NT2/D1 (cell line): ENCODE measurements at regions not wholly inside any gene's neighbourhood (a gene's known extent, or its start where the extent isn't known, plus 50 kb on each side); places are given as distances from the start of the nearest gene placed in this dataset.

Experiments
- DNase-seq: peaks from one replicate; pipeline ENCODE4 v3.0.0-alpha.2; 2011; ENCODE audit warnings: low read depth, low spot score
- H3K27me3 ChIP-seq: 2 replicates; pipeline ENCODE4 v1.6.0; 2011; ENCODE audit warnings: mild to moderate bottlenecking; ENCODE audit not compliant: insufficient read length, insufficient read depth
- H3K36me3 ChIP-seq: 2 replicates; pipeline ENCODE4 v1.6.1; 2011; ENCODE audit warnings: mild to moderate bottlenecking, low read length, mixed read lengths; ENCODE audit not compliant: insufficient read depth, insufficient read length
- H3K4me1 ChIP-seq: 2 replicates; pipeline ENCODE4 v1.5.1; 2011; ENCODE audit not compliant: insufficient read depth, insufficient read length
- H3K4me3 ChIP-seq: 2 replicates; pipeline ENCODE4 v1.5.1; 2011; ENCODE audit warnings: low read depth; ENCODE audit not compliant: insufficient read length
- H3K9ac ChIP-seq: 2 replicates; pipeline ENCODE4 v1.6.0; 2011; ENCODE audit warnings: low read depth; ENCODE audit not compliant: insufficient read length
- H3K9me3 ChIP-seq: 2 replicates; pipeline ENCODE4 v1.5.1; 2011; ENCODE audit warnings: mild to moderate bottlenecking, low read length; ENCODE audit not compliant: insufficient read depth
- SUZ12 ChIP-seq: IDR thresholded peaks from 2 replicates; pipeline ENCODE4 v1.6.1; 2011; ENCODE audit not compliant: insufficient read length, insufficient read depth; ENCODE audit errors: extremely low read depth
- YY1 ChIP-seq: IDR thresholded peaks from 2 replicates; pipeline ENCODE4 v1.6.1; 2011; ENCODE audit not compliant: insufficient read length, insufficient read depth
- ZNF274 ChIP-seq: IDR thresholded peaks from 2 replicates; pipeline ENCODE4 v1.6.1; 2011; ENCODE audit warnings: mild to moderate bottlenecking, low read depth, low read length

GRCh38 chr3:177613901-177614300, 416.6 kb upstream of the TBL1XR1 start:
- H3K27me3 ChIP-seq: no peaks in the 10 kb centered on the region
- TF ChIP-seq YY1 (no peak), SUZ12 (no peak), ZNF274 (no peak)
- H3K4me3 ChIP-seq: no peak overlapping the region
- no peak for DNase-seq
- H3K4me1 ChIP-seq: peaks cover 3% of the 10 kb centered on the region
- no peak overlapping the region for H3K9ac ChIP-seq
- no peaks in the 10 kb centered on the region for H3K9me3 ChIP-seq
- H3K36me3 ChIP-seq: no peaks in the 10 kb centered on the region

DNA sequence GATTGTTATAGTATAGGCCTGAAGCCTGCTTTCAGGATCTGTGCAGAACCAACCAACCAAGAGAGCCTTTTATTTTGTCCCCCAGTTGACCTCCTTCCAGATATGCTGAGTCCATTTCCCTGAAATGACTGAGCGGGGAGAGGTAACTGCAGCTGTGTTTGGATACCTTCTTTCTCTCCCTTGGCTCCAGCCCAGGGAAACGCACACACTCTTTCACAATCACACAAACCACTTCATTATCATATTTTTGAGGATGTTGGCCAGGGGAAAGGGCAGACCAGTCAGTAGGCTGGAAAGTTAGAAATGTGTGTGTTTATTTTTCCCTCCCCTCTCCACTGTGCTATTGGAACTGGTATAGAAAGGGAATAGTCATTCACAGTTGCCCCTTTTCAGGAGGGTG, 417.7 kb upstream of the TBL1XR1 start:
- Histone ChIP-seq H3K9me3 (no peaks in the 10 kb centered on the region), H3K4me3 (no peak overlapping the region), H3K9ac (no peak overlapping the region), H3K36me3 (no peaks in the 10 kb centered on the region), H3K27me3 (no peaks in the 10 kb centered on the region), H3K4me1 (peaks cover 3% of the 10 kb centered on the region)
- DNase-seq: no peak
- TF ChIP-seq SUZ12 (no peak), YY1 (no peak), ZNF274 (no peak)

GRCh38 chr3:177618873-177619733, 421.8 kb upstream of the TBL1XR1 start:
- H3K4me3 ChIP-seq: no peak overlapping the region
- no peak for DNase-seq

GRCh38 chr3:177620073-177620472, 422.8 kb upstream of the TBL1XR1 start:
- no peaks in the 10 kb centered on the region for H3K4me1 ChIP-seq
- H3K9ac ChIP-seq: no peak overlapping the region
- no peaks in the 10 kb centered on the region for H3K27me3 ChIP-seq
- DNase-seq: no peak
- H3K36me3 ChIP-seq: no peaks in the 10 kb centered on the region
- no peaks in the 10 kb centered on the region for H3K9me3 ChIP-seq
- no peak for TF ChIP-seq SUZ12
- TF ChIP-seq YY1: no peak
- no peak for TF ChIP-seq ZNF274
- no peak overlapping the region for H3K4me3 ChIP-seq

More at GRCh38 chr3:177618873-177619733, 421.8 kb upstream of the TBL1XR1 start:
- Histone ChIP-seq H3K9ac (no peak overlapping the region), H3K27me3 (no peaks in the 10 kb centered on the region), H3K36me3 (no peaks in the 10 kb centered on the region), H3K9me3 (no peaks in the 10 kb centered on the region), H3K4me1 (no peaks in the 10 kb centered on the region)
- no peak for TF ChIP-seq SUZ12
- no peak for TF ChIP-seq ZNF274
- TF ChIP-seq YY1: no peak

DNA sequence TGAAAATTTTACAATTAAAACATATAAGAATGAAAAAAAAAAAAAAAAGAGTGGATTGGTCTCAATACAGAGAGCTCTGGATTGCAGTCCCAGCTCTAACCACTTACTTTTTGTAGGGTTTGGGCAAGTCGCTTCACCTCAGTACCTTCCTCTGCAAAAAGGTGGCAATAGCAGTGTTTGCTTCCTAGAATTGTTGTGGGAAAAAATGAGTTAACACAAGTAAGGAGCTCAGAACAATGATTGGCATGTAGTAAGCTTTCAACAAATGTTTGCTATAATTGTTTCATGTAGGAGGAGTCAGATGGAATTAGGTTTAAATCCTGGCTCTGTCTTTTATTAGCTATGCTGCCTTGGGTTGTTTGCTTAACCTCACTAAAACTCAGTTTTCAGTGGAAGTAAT, 425.2 kb upstream of the TBL1XR1 start:
- Histone ChIP-seq H3K4me3 (no peak overlapping the region), H3K9ac (no peak overlapping the region), H3K27me3 (no peaks in the 10 kb centered on the region), H3K4me1 (no peaks in the 10 kb centered on the region), H3K9me3 (no peaks in the 10 kb centered on the region), H3K36me3 (no peaks in the 10 kb centered on the region)
- TF ChIP-seq ZNF274 (no peak), YY1 (no peak), SUZ12 (no peak)
- no peak for DNase-seq

GRCh38 chr3:177622982-177623617, 425.8 kb upstream of the TBL1XR1 start:
- TF ChIP-seq SUZ12: no peak
- no peak for TF ChIP-seq YY1
- TF ChIP-seq ZNF274: no peak
- Histone ChIP-seq H3K4me3 (no peak overlapping the region), H3K9ac (no peak overlapping the region), H3K36me3 (no peaks in the 10 kb centered on the region), H3K27me3 (no peaks in the 10 kb centered on the region), H3K4me1 (no peaks in the 10 kb centered on the region), H3K9me3 (no peaks in the 10 kb centered on the region)
- DNase-seq: no peak
